ENCODE measurements at regions not wholly inside any gene's neighbourhood (a gene's known extent, or its start where the extent isn't known, plus 50 kb on each side); places are given as distances from the start of the nearest gene placed in this dataset.
A peak's percentile ranks its signal among the peaks of the same experiment; 100 is the strongest.

- DNase-seq: no peak
Observed at GRCh38 chr2:176622792-176623191, 353.6 kb downstream of the MTX2 start.

- DNase-seq: no peak
Observed at GRCh38 chr2:176626796-176627195, 357.6 kb downstream of the MTX2 start.

GRCh38 chr2:176628438-176628837 is 359.2 kb downstream of the MTX2 start:
- no peak for DNase-seq

- no peak for DNase-seq
Observed at GRCh38 chr2:176633754-176634153, 364.5 kb downstream of the MTX2 start.

- no peak for DNase-seq
Observed at GRCh38 chr2:176636401-176636800, 367.2 kb downstream of the MTX2 start.

GRCh38 chr2:176637142-176637485 is 367.9 kb downstream of the MTX2 start:
- no peak for DNase-seq

- DNase-seq: no peak
Observed at GRCh38 chr2:176637486-176638166, 368.4 kb downstream of the MTX2 start.

GRCh38 chr2:176638167-176639015 is 369.1 kb downstream of the MTX2 start:
- DNase-seq: peak; percentile 52

GRCh38 chr2:176639016-176639343 is 369.7 kb downstream of the MTX2 start:
- no peak for DNase-seq

- no peak for DNase-seq
Observed at GRCh38 chr2:176639671-176640070, 370.4 kb downstream of the MTX2 start.

- DNase-seq: no peak
Observed at GRCh38 chr2:176641436-176641835, 372.2 kb downstream of the MTX2 start.

GRCh38 chr2:176642074-176642473 is 372.8 kb downstream of the MTX2 start:
- no peak for DNase-seq

GRCh38 chr2:176643646-176644045 is 374.4 kb downstream of the MTX2 start:
- no peak for DNase-seq

GRCh38 chr2:176645494-176645893 is 376.3 kb downstream of the MTX2 start:
- DNase-seq: no peak

GRCh38 chr2:176646033-176646615 is 376.9 kb downstream of the MTX2 start:
- no peak for DNase-seq

GRCh38 chr2:176647325-176648165 is 378.3 kb downstream of the MTX2 start:
- no peak for DNase-seq

GRCh38 chr2:176648700-176649297 is 379.6 kb downstream of the MTX2 start:
- DNase-seq: no peak

- no peak for DNase-seq
Observed at GRCh38 chr2:176650104-176650837, 381.0 kb downstream of the MTX2 start.

GRCh38 chr2:176650838-176651555 is 381.8 kb downstream of the MTX2 start:
- no peak for DNase-seq

GRCh38 chr2:176652300-176653182 is 383.3 kb downstream of the MTX2 start:
- DNase-seq: peak; percentile 53

All from CD4-positive, alpha-beta T cell treated with Interleukin-12 subunit alpha and Interleukin-12 subunit beta, for 1 hour (primary cell).